Gastroesophageal sphincter (tissue), 4 donors: ENCODE measurements at regions not wholly inside any gene's neighbourhood (a gene's known extent, or its start where the extent isn't known, plus 50 kb on each side); places are given as distances from the start of the nearest gene placed in this dataset.

Source experiments
- ATAC-seq: fragments of 150-250 bp; one replicate; pipeline ENCODE4 v1.9.1; 2016; ENCODE audit warnings: mild to moderate bottlenecking, moderate library complexity
- H3K27ac ChIP-seq, 4 donors: fragments of 200-600 bp; sonication (generic) in 3 of 4; 1 replicate in 3 of 4; 2 replicates in 1 of 4; pipeline ENCODE4 v1.5.1; 2016 to 2019
- H3K27me3 ChIP-seq: fragments of 200-600 bp; sonication (generic); one replicate; pipeline ENCODE4 v1.5.1; 2019
- H3K36me3 ChIP-seq, 2 donors: fragments of 200-600 bp; sonication (generic); one replicate each; pipeline ENCODE4 v1.5.1; 2019; ENCODE audit warnings: control low read depth in 1 of 2
- H3K4me1 ChIP-seq, 3 donors: fragments of 200-600 bp; sonication (generic); 1 replicate in 2 of 3; 2 replicates in 1 of 3; pipeline ENCODE4 v1.5.1; 2016 to 2019; ENCODE audit warnings: control low read depth in 2 of 3
- H3K4me3 ChIP-seq, 2 donors: fragments of 200-600 bp; sonication (generic); one replicate each; pipeline ENCODE4 v1.5.1; 2019; ENCODE audit warnings: mild to moderate bottlenecking in 1 of 2, moderate library complexity in 1 of 2
- H3K9me3 ChIP-seq, 3 donors: fragments of 200-600 bp; sonication (generic); one replicate each; pipeline ENCODE4 v1.5.1; 2017 to 2019; ENCODE audit warnings: control low read depth in 2 of 3
- EP300 ChIP-seq: sonication (generic); formaldehyde crosslinking; IDR thresholded peaks from one replicate; pipeline ENCODE4 v1.6.1; 2017; ENCODE audit warnings: antibody characterized with exemption, mild to moderate bottlenecking
- POLR2A ChIP-seq, 2 donors: fragments of 450-650 bp; IDR thresholded peaks; one replicate each; pipeline ENCODE4 v1.6.1; 2017; ENCODE audit warnings: antibody characterized with exemption in 2 of 2, mild to moderate bottlenecking in 2 of 2, moderate library complexity in 1 of 2
- POLR2AphosphoS5 ChIP-seq: sonication (generic); formaldehyde crosslinking; IDR thresholded peaks from one replicate; pipeline ENCODE4 v1.6.1; 2017; ENCODE audit warnings: antibody characterized with exemption
- WGBS, 2 donors: methylation state at CpG; one replicate each; pipeline ENCODE4 v1.1.5; 2018; ENCODE audit warnings: low coverage in 1 of 2; 5-methylcytosine and 5-hydroxymethylcytosine counted together
- TF ChIP-seq, protein P1 (sequence below), 4 experiments: fragments of 200-600 bp in 2 of 4; fragments of 450-650 bp in 2 of 4; sonication (generic) in 1 of 4; IDR thresholded peaks; one replicate each; pipeline ENCODE4 v1.5.1; 2017 to 2019; ENCODE audit warnings: antibody characterized with exemption in 4 of 4, mild to moderate bottlenecking in 2 of 4, moderate library complexity in 2 of 4

DNA sequence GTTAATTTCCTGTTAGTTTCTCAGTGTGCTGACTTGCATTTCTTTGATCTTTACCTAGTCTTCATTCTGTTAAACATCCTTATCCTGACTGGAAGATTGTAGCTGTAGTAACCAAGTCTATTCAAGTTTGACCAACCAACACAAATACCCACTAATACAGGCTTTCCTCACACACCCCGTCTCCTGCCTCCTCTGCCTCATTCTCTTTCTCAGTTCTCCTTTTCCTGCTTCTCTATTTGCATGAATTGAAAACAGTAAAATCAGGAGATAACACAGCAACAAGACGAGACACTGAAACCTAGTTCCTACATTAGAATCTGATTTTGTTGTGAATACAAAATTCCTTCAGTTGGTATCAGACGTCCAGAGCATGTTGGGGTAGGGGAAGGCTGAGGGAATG lies 116.9 kb upstream of the ARPP21 start:
- TF ChIP-seq, protein P1, sequence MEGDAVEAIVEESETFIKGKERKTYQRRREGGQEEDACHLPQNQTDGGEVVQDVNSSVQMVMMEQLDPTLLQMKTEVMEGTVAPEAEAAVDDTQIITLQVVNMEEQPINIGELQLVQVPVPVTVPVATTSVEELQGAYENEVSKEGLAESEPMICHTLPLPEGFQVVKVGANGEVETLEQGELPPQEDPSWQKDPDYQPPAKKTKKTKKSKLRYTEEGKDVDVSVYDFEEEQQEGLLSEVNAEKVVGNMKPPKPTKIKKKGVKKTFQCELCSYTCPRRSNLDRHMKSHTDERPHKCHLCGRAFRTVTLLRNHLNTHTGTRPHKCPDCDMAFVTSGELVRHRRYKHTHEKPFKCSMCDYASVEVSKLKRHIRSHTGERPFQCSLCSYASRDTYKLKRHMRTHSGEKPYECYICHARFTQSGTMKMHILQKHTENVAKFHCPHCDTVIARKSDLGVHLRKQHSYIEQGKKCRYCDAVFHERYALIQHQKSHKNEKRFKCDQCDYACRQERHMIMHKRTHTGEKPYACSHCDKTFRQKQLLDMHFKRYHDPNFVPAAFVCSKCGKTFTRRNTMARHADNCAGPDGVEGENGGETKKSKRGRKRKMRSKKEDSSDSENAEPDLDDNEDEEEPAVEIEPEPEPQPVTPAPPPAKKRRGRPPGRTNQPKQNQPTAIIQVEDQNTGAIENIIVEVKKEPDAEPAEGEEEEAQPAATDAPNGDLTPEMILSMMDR (IDR thresholded peaks at IDR 0.05) = no peak
- TF ChIP-seq EP300 (no peak), POLR2A (IDR thresholded peaks at IDR 0.05) (no peak), POLR2AphosphoS5 (no peak)
- ATAC-seq = no peak
- Histone ChIP-seq H3K27ac (no peak overlapping the region), H3K4me1 (no peaks in the 10 kb centered on the region), H3K27me3 (no peaks in the 10 kb centered on the region), H3K36me3 (no peaks in the 10 kb centered on the region), H3K9me3 (no peaks in the 10 kb centered on the region), H3K4me3 (no peak overlapping the region)
- 58 to 82% methylated on average over 2 to 3 of the region's 3 CpGs for WGBS, 2 donors

DNA sequence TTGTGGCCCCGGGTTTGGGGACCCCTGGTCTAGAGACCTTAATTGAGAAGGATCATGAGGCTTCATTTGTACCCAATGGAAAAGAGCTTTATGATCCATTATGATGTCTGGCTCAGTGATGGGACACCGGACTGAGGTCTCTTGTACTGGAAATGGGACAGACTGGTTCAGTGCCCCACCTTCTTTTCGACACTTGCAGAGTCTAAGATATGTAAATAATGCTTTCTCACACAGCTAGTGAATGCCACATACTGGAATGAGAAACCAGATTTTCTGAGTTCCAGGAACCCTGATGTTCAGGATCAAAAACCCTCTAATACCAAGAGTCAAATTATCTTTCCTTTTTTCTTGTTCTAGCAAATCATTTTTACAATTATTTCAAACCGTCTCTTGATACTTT lies 116.3 kb upstream of the ARPP21 start:
- H3K4me3 ChIP-seq = no peak overlapping the region
- WGBS, 2 donors = 77 to 95% methylated on average over 2 to 3 of the region's 4 CpGs
- no peaks in the 10 kb centered on the region for H3K27me3 ChIP-seq
- H3K36me3 ChIP-seq = no peaks in the 10 kb centered on the region
- no peak for TF ChIP-seq POLR2A (IDR thresholded peaks at IDR 0.05)
- TF ChIP-seq EP300 = no peak
- no peak for TF ChIP-seq POLR2AphosphoS5
- TF ChIP-seq, protein P1 (IDR thresholded peaks at IDR 0.05) = no peak
- no peak overlapping the region for H3K27ac ChIP-seq
- H3K4me1 ChIP-seq = no peaks in the 10 kb centered on the region
- ATAC-seq = no peak
- no peaks in the 10 kb centered on the region for H3K9me3 ChIP-seq

- no peaks in the 10 kb centered on the region for H3K9me3 ChIP-seq
- TF ChIP-seq POLR2AphosphoS5 = no peak
- no peak for TF ChIP-seq EP300
- TF ChIP-seq, protein P1 (IDR thresholded peaks at IDR 0.05) = no peak
- no peak for TF ChIP-seq POLR2A (IDR thresholded peaks at IDR 0.05)
- no peaks in the 10 kb centered on the region for H3K36me3 ChIP-seq
- no peak overlapping the region for H3K4me3 ChIP-seq
- no peak overlapping the region for H3K27ac ChIP-seq
- 81 to 85% methylated on average over 4 of the region's 4 CpGs for whole genome bisulfite sequencing, 2 donors
- no peak for ATAC-seq
- H3K4me1 ChIP-seq = no peaks in the 10 kb centered on the region
- H3K27me3 ChIP-seq = no peaks in the 10 kb centered on the region
These were observed 115.5 kb upstream of the ARPP21 start for GRCh38 chr3:35523838-35524237.

GRCh38 chr3:35524856-35525255 lies 114.5 kb upstream of the ARPP21 start:
- Histone ChIP-seq H3K4me1 (no peaks in the 10 kb centered on the region), H3K4me3 (no peak overlapping the region), H3K27ac (no peak overlapping the region), H3K36me3 (no peaks in the 10 kb centered on the region), H3K9me3 (no peaks in the 10 kb centered on the region), H3K27me3 (no peaks in the 10 kb centered on the region)
- WGBS, 2 donors = 96 to 100% methylated on average over 2 of the region's 2 CpGs
- no peak for TF ChIP-seq EP300
- TF ChIP-seq, protein P1 (IDR thresholded peaks at IDR 0.05) = no peak
- no peak for TF ChIP-seq POLR2AphosphoS5
- no peak for TF ChIP-seq POLR2A (IDR thresholded peaks at IDR 0.05)
- ATAC-seq = no peak

GRCh38 chr3:35528728-35529127 lies 110.6 kb upstream of the ARPP21 start:
- no peak for ATAC-seq
- 83 to 97% methylated on average over 5 to 6 of the region's 6 CpGs for WGBS, 2 donors
- Histone ChIP-seq H3K27ac (no peak overlapping the region), H3K36me3 (no peaks in the 10 kb centered on the region), H3K4me3 (no peak overlapping the region), H3K4me1 (no peaks in the 10 kb centered on the region), H3K27me3 (no peaks in the 10 kb centered on the region), H3K9me3 (no peaks in the 10 kb centered on the region)
- no peak for TF ChIP-seq EP300
- TF ChIP-seq, protein P1 (IDR thresholded peaks at IDR 0.05) = no peak
- no peak for TF ChIP-seq POLR2AphosphoS5
- TF ChIP-seq POLR2A (IDR thresholded peaks at IDR 0.05) = no peak
